GM12801 (cell line): ENCODE measurements at regions not wholly inside any gene's neighbourhood (a gene's known extent, or its start where the extent isn't known, plus 50 kb on each side); places are given as distances from the start of the nearest gene placed in this dataset.

ENCODE experiments used
- TF ChIP-seq, protein P1 (sequence below): IDR thresholded peaks from one replicate; pipeline ENCODE4 v1.5.1; 2011; ENCODE audit warnings: control low read depth; ENCODE audit not compliant: insufficient read length; ENCODE audit errors: extremely low read depth

DNA sequence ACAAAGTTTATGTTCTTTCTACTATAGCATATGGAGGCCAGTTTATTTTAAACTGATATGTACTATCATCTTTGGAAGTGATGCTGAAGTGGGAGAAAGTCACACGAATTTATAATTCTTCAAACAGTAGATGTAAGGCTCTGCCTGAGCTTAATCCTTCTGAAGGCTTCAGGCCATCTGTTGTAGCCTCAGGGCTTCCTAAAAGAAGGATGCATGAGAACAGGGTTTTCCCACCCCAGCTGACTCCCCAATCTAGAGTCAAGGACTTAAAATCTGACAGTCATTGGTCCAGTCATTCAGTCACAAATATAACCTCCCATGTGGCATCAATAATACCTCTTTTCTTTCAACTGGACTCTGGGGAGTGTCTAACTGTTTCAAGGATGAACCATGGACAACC lies 330.5 kb downstream of the KCNS3 start:
- TF ChIP-seq, protein P1, sequence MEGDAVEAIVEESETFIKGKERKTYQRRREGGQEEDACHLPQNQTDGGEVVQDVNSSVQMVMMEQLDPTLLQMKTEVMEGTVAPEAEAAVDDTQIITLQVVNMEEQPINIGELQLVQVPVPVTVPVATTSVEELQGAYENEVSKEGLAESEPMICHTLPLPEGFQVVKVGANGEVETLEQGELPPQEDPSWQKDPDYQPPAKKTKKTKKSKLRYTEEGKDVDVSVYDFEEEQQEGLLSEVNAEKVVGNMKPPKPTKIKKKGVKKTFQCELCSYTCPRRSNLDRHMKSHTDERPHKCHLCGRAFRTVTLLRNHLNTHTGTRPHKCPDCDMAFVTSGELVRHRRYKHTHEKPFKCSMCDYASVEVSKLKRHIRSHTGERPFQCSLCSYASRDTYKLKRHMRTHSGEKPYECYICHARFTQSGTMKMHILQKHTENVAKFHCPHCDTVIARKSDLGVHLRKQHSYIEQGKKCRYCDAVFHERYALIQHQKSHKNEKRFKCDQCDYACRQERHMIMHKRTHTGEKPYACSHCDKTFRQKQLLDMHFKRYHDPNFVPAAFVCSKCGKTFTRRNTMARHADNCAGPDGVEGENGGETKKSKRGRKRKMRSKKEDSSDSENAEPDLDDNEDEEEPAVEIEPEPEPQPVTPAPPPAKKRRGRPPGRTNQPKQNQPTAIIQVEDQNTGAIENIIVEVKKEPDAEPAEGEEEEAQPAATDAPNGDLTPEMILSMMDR: no peak

DNA sequence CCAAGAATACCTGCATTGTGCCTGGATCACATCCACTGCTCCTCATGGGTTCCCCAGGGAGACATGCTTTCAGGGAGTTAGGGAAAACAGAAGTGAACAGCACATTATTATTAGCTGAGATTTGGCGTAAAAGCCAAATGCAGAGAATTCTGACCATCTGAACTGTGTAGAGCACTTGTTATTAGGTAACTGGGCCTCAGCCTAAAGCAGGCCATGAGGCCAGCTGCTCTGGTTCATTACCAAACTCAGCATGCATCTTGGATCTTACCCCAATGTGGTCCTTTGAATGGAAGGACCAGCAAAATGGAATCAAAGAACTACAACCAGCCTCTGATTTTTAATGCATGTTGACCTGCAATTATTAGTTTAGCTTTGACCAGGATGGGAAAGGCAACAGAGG lies 322.3 kb downstream of the KCNS3 start:
- TF ChIP-seq, protein P1: no peak

DNA sequence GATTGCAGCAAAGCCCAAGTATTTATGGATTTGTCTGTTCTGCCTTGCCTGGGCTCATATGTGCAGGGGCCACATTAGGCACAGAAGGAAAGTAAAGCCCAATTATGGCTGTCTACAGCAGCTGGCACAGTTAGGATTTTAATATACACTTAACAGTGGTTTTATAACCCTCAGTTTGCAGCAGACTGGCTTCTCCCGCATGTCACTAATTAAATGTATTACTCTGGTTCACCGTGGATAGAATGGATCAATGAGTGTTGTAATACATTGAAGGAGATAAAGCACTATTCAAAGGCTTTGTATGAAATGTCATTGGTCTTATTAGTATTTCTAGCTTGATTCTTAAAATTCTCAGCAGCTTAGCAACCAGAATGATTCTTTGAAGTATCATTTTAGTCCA lies 320.2 kb downstream of the KCNS3 start:
- TF ChIP-seq, protein P1: no peak

DNA sequence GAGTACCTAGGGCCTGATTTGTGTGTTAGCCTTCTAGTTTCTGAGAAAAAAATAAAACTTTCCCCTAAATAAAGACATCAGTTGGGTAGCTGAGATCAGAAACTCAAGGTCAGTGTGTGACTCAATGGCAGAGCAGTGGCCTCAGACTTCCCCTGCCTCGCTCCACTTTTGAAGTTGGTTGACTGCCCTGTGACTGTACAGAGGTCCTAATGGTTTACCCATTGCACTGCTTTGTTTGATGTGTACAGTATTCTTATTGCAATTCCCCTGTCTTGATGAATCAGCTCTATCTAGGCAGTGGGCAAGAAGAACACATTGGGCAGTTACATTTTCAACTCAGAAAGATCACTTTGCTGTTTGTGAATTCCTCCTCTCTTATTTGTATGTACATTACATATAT lies 315.7 kb downstream of the KCNS3 start:
- TF ChIP-seq, protein P1: no peak

DNA sequence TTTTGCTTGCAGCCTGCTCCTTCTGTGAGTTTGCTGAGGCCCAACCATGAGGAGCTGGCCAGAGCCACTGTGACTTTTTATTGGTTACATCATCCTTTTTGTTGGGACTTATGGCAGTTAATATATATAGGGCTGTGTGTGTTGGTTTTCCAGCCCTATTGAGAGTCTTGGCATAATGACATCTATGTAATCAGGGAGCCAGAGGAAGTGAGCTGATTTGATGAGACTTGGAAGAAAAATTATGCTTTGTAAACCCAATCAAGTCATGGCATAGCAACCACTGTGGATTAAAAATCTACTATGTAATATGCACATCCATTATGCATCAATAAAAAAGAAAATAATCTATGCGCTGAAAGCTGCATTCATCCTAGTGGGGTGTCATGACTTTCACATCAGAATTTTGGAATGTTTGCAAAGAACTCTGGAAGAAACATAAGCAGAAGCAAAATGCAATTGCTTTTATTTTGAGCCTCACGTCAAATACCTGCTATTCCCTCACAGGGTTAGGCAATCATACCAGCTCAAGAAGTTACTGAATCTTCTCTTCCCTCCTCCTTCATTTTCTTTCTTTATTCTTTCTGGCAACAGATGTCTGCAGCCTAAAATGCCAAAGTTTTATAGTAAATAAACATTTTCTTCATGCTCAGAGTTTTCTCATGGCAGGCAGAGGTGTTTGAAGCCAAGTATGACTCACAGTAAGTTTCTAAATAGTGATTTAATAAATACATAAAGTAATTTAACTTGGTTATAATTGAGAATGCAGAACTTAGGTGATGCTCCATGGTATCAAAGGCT lies 308.5 kb downstream of the KCNS3 start:
- TF ChIP-seq, protein P1: no peak

DNA sequence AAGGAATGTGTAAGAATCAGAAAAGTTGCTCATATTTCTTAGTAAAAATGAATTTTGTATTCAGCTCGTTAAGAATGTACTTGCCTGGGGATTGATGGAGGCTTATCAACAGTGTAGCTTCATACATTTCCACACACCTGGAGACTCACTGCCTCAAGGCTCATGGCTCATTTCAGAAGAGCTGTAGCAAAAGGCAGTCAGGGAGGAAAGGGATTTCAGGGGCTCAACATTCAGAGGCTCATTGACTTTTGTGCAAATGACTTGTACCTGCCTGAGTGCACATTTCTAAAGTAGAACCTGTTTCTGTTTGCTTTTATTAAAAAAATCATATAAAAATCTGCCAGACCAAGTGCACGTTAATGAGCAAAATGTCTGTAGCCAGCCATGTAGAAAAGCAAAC lies 304.4 kb downstream of the KCNS3 start:
- TF ChIP-seq, protein P1: no peak

DNA sequence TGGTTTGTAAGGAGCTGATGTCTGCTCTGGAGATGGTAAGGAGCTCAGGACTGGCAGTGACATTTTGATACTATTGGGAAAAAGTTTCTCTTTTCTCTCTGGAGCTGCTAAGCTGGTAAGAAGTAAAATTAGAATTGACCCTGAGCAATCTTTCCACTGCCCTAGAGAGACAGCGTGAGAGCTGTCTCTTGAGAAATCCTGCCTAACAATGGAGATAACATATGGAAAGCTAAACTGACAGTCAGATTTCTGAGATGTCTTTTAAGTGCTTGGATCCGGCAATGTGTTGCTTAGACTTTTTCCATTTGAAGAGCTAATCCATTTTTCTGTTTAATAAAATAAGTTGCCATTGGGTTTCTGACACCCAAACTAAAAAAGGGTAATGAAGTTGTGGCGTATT lies 302.4 kb downstream of the KCNS3 start:
- TF ChIP-seq, protein P1: no peak
